Germinal center (tissue), 1 donor: ENCODE measurements at regions not wholly inside any gene's neighbourhood (a gene's known extent, or its start where the extent isn't known, plus 50 kb on each side); places are given as distances from the start of the nearest gene placed in this dataset.
A peak's percentile ranks its signal among the peaks of the same experiment; 100 is the strongest.
"Not testable (repeated sequence)": the region's sequence is repeated elsewhere in the genome, so short reads cannot be mapped to it uniquely, and the experiment has no call there.

Experiments
- DNase-seq: peaks from one replicate; pipeline ENCODE4 v3.0.0; 2012; ENCODE audit warnings: mixed read lengths, low spot score

DNA sequence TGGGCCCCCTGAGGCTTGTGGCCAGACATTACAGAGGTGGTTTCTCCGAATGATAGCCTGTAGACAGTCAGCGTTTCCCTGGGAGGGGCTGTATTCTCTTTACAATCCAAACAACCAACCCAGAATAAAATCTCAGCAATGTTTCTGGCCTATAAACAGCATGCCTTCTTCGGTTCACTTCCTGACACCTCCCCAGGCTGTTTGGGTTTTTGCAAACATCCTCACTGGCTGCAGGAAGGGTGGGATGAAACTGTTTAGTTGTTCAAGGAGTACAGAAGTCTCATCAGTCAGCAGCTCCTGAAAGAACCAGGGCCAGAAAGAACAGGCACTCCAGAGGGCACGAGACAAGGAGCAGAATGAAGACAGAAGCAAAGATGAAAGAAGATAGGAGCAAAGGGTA, 350.0 kb downstream of the QKI start:
- no peak for DNase-seq

- DNase-seq, result no peak
These were observed 347.0 kb downstream of the QKI start for GRCh38 chr6:163761481-163761880.

GRCh38 chr6:163760860-163761259, 346.3 kb downstream of the QKI start:
- no peak for DNase-seq

DNA sequence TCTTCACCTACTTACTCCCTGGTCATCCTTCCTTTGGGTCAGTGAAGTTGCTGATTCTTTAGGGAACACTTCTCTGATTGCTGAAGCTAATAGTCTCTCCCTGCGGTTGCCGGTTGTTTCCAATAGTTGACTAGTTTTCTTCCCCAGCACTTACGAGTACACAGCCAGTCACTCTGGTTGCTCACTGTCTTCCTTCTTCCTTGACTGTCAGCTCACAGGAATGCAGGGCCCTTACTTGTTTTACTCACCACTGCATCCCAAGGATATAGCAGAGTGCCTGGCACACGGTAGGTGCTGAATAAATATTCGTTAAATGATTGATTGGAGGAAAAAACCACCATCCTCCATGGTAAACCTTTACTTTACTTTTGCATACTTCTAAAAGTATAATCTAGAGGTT, 345.0 kb downstream of the QKI start:
- DNase-seq, result no peak

DNA sequence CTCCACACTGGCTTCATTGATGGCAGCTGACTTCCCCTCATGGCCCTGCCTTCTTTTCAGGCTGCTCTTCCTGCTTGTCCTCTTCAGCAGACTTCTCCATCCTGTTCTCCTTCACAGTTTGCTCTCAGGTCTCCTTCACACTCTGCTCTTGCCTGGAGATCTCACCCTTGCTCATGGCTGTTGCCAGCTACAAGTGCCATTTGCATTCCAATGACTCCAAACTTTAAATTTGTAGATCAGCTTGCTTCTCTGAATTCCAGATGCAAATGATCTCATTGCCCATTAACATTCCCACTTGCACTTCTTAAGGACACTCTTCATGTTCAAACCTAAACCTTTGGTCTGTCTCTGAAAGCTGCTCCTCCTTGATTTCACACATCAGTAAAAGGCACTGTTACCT, 343.0 kb downstream of the QKI start:
- no peak for DNase-seq

GRCh38 chr6:163756079-163756478, 341.6 kb downstream of the QKI start:
- peak; percentile 58 for DNase-seq

GRCh38 chr6:163754866-163755265, 340.3 kb downstream of the QKI start:
- DNase-seq, result no peak

DNA sequence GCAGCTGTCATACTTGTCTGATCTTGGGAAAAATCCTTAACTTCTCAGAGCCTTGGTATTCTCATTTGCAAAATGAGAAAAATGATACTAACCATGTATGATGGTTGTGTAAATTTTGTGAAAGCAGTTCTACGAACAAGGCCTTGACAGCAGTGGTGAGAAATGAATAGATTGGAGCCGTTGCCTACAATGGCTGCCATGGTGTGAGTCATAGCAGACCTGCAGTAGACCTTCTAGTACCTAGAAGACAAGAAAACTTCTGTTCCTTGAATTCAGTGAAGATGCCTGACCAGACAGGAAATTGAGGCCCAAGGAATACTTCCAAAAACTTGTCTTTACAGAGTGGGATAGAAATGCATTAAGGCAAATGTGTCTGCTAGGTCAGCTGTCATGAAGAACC, 338.9 kb downstream of the QKI start:
- no peak for DNase-seq

DNA sequence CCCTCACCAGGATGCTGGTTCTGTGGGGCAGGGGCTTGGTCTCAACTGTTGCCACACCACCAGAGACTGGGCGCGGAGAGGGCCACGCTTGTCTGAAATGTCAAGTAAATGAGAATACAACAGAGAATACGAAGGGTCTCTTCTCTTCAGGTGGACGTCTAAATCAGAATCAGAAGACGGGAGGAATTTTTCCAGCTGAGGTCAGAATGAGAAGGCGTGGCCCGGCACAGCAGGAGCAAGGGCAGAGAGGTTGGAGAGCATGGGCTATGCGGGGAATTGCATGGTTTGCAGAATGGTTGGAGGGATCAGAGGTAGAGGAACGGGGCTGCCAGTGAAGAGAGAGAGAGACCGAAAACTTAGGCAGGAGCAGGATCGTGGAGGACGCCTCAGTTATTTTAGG, 337.9 kb downstream of the QKI start:
- no peak for DNase-seq

- no peak for DNase-seq
These were observed 336.6 kb downstream of the QKI start for GRCh38 chr6:163751032-163751525.

DNA sequence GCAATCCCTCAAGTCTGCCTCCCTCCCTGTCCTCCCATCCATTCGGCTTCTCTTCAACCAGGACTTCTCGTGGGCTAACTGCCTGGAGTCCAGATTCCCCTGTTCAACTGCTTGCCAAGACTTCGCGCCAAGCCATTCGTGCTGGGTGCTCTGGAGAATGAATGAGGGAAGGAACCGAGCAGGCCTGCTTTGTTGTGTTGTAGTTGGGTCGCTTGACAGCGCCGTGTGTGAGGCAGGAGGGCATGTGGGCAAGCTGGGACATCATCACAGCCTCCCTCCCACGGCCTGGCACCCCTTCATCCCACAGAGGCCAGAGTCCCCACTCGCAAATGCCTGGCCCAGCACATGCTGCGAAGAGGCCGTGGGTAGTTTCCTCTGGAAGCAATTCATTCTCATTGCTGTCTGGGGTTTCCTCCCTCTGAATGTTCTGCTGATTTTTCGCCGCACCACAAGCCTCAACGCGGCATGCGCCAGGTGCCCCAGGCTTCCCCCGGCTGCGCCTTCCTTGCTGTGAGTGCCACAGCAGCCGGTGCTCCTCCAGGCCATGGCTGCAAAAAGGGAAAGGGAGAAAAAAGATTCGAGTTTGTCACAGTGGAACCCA, 336.0 kb downstream of the QKI start:
- no peak for DNase-seq

GRCh38 chr6:163748886-163749285, 334.4 kb downstream of the QKI start:
- no peak for DNase-seq

DNA sequence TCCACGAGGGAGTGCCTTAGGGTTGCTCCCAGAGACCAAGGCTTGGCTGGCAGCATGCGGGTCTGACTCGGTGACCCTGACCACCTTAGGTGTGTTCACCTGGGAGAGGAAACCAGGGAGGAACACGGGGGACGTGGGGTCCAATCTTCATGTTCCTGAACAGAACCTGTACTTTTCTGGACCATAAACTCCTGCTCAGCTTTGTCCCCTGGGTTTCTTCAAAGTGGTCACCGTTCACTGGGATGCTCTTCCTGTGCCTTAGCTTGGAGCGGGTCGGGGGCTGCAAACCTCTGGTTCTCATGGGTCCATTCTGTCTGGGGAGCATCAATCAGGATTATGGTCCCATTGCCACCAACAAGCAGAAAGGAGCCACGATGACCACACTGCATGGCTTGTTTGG, 333.5 kb downstream of the QKI start:
- DNase-seq, result no peak

DNA sequence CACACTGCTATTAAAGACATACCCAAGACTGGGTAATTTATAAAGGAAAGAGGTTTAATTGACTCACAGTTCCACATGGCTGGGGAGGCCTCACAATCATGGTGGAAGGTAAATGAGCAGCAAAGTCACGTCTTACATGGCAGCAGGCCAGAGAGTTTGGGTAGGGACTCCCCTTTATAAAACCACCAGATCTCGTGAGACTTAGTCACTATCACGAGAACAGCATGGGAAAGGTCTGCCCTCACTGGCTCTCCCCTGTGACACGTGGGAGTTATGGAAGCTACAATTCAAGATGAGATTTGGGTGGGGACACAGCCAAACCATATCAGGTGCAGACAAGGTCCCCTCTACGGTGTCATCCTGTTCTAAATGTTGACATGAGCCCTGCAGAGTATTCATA, 332.5 kb downstream of the QKI start:
- not testable (repeated sequence) for DNase-seq

- DNase-seq, result no peak
These were observed 331.2 kb downstream of the QKI start for GRCh38 chr6:163745536-163746400.

GRCh38 chr6:163744256-163744925, 329.9 kb downstream of the QKI start:
- no peak for DNase-seq

DNA sequence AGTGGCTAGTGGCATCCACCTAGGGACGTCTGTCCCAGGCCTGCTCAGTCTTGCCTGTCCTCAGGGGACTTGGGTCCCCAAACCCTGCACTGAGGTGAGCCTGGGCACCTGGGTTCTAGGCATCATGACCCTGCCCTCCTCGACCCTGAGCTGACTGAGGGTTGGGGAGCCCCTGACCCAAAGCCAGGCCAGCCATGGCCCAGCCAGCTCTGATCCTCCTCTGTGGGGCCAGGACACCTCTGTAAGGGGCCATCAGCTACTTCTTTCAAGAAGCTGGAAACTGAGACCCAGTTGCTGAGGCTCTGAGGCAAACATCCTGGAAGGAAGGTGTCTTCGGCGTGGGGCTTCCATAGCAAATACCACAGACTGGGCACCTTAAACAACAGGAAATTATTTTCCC, 329.3 kb downstream of the QKI start:
- DNase-seq, result no peak

DNA sequence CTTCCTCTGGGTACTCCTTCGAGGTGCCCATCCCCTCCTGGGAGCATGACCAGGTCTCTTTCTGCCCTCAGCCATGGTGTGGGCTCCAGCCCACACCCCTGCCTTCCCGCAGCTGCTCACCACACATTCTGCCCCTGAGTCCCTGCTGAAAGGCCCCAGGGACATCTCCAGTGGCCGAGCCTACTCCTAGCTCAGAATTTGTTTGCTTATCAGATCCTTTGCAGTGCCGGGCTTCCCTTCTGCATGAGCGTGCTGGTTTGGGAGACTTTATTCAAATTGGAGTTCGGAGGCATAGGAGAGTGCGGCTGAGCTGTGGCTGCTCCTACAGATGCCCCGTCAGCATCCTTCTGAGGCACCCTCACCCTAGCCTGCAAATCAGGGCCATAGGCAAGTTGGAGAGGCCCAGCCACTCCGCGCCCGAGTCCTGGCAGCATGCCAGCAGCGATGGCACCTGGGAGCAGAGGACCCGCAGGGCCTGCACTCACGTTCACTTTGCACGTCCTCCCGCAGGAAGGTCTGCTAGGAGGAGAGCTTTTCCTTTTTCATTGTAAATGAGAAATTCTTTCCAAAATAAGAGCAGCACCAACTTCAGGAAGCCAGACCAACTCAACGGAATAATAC, 327.3 kb downstream of the QKI start:
- no peak for DNase-seq

GRCh38 chr6:163741342-163741741, 326.8 kb downstream of the QKI start:
- DNase-seq, result no peak

DNA sequence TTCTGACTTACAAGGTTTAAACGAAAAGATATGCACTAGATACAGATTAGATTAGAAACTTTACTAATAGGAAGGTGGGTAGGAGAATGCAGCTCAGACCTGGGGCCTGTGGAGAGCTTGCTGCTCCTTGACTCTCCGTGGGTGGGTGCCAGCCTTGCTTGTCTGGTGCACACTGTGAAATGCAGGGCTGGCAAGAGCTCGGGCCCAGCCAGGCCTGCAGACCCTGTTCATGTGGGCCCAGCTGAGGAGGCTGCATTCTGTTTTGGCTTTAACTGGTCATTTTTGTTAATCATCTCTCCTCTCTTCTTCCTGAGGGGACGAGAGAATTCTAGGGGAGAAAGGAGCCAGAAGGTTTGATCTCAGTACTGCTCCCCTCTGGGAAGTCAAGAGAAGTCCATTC, 325.4 kb downstream of the QKI start:
- no peak for DNase-seq

DNA sequence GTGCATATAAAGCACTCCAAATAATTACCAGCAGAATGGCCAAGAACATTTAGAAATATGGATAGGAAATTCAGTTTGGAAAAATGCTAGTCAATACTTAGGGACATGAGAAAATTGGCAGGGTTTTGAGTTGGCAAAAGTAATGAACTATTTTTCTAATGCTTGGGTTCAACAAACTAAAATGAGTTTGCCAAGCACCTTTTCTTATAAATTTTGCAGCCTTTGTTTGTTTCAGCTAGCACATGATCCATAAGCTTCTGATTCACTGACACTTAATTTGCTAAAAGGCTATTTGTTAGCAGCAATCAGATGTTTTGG, 324.8 kb downstream of the QKI start:
- no peak for DNase-seq

DNA sequence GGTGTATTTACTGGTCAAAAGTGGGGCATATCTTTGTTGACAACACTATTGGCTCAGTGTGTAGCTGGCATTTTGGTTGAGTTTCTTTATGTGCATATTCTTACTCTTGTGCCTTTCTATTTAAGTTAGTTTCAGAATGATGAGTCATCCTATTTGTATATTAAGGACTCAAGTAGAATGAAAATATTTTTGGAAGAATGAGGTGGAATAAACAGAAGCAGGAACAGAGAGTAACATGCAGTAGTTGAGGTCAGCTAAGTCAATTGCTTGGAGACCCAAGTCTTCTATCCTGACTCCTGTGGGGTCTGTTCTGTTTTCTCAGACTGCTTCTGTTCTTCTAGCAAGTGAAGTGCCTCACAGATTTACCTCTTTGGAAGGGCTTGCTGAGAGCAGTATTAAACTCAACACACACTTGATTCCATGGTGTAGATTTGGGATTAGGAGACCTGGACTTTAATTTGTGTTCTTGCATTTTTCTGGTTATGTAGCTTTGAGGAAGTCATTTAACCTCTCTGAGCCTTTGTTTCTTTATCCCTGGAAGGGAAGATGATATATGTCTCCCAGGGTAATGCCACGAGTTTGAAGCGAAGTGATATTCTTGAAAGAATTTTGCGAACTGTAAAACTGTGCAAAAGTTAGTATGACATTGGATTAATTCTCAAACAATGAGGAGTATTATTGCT, 324.3 kb downstream of the QKI start:
- no peak for DNase-seq
